ENCODE measurements at regions not wholly inside any gene's neighbourhood (a gene's known extent, or its start where the extent isn't known, plus 50 kb on each side); places are given as distances from the start of the nearest gene placed in this dataset.
"Not testable (repeated sequence)": the region's sequence is repeated elsewhere in the genome, so short reads cannot be mapped to it uniquely, and the experiment has no call there.

DNA sequence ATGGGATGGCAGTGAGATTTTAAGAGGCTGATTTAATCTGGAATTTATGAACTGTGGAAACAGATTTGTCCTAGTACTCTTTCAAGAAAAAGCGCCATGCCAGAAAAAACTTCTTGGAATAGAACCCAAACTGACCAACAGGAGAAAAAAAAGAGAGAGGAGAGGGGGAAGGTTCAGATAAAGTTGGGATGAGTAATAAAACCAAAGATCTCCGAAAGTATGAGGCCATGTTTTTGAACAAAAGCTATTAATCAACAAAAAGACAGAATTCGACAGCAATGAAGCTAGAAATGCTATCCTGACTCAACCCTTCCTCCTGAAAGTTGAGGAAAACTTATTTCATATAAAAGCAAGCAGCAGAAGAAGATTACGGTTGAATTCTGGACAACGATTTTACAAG is 135.5 kb downstream of the CEMIP2 start:
- no peak for DNase-seq (ENCODE audit: extremely low read depth in 1 of 2, low read depth in 1 of 2)

GRCh38 chr9:71630377-71630995 is 137.8 kb downstream of the CEMIP2 start:
- no peak for DNase-seq (ENCODE audit: extremely low read depth in 1 of 2, low read depth in 1 of 2)

GRCh38 chr9:71629578-71630215 is 138.6 kb downstream of the CEMIP2 start:
- DNase-seq (ENCODE audit: extremely low read depth in 1 of 2, low read depth in 1 of 2), result no peak

- DNase-seq (ENCODE audit: extremely low read depth in 1 of 2, low read depth in 1 of 2), result no peak
These were observed 140.1 kb downstream of the CEMIP2 start for GRCh38 chr9:71628247-71628646.

DNA sequence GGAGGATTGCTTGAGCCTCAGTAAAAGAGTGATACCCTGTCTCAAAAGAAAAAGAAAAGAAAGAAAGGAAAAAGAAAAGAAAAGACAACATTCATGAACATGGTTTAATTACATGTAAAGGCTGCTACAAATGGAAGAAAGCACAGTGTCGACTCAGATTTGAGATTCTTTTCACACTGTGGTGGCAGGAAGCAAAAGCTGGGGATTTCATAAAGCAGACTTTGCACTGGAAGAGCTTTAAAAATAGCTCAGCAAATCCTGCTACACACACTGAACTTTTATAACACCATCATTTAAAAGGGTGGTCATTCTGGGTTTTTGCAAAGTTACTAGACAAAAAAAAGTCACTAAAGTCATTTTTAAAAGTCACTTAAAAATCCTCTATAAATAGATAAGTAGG is 140.8 kb downstream of the CEMIP2 start:
- no peak for DNase-seq (ENCODE audit: extremely low read depth in 1 of 2, low read depth in 1 of 2)

- DNase-seq (ENCODE audit: extremely low read depth in 1 of 2, low read depth in 1 of 2), result no peak
These were observed 141.9 kb downstream of the CEMIP2 start for GRCh38 chr9:71626395-71626794.

GRCh38 chr9:71624728-71625127 is 143.6 kb downstream of the CEMIP2 start:
- no peak for DNase-seq (ENCODE audit: extremely low read depth in 1 of 2, low read depth in 1 of 2)

DNA sequence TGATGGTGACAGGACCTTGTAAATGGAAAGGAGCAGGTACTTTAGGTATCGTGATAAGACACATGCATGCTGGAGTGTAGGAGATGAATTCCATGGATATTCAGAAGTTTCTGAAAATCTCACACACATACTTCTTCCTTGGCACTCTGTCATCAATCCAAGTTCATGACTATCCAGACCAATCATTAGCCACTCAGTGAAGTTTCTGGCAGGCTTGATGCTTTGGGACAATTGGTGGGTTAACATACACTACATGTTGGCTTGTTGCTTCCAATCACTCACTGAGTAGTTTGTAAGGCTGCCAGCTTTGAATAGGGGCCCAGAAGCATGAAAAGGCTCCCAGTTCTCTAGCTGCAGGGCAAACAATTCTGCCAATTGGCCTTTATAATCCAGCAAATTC is 147.6 kb downstream of the CEMIP2 start:
- no peak for DNase-seq (ENCODE audit: extremely low read depth in 1 of 2, low read depth in 1 of 2)

GRCh38 chr9:71620331-71620730 is 148.0 kb downstream of the CEMIP2 start:
- no peak for DNase-seq (ENCODE audit: extremely low read depth in 1 of 2, low read depth in 1 of 2)

- DNase-seq (ENCODE audit: extremely low read depth in 1 of 2, low read depth in 1 of 2), result no peak
These were observed 148.4 kb downstream of the CEMIP2 start for GRCh38 chr9:71619926-71620325.

DNA sequence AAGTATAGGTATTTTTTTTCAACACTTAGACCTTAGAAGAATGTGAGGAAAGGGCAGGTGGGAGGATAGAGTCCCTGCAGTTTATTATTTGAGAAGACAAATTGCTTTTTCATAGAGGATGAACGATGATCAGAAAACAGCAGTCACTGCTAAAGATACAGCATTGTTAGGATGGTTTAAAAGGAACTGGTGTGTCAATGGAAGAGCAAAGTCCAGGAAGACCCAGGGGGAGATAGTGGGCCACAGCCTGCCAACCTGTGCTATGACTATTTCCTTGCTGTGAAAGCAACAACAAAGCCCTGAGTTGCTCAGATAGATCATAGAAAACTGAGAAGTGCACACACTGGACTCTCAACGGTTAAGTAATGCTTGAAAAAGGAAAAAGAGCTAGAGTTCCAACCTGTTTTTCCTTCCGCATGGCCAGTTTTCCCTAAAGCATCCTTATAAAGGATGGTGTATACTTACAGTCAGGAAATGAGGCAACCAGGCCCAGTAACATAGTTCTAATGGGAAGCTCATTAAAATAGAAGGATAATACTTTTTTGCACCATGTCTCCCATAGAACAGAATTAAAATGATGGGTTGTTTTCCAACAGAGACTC is 153.8 kb downstream of the CEMIP2 start:
- DNase-seq (ENCODE audit: extremely low read depth in 1 of 2, low read depth in 1 of 2), result no peak

- no peak for DNase-seq (ENCODE audit: extremely low read depth in 1 of 2, low read depth in 1 of 2)
These were observed 155.4 kb downstream of the CEMIP2 start for GRCh38 chr9:71612889-71613288.

GRCh38 chr9:71609448-71609830 is 158.9 kb downstream of the CEMIP2 start:
- DNase-seq (ENCODE audit: extremely low read depth in 1 of 2, low read depth in 1 of 2), result no peak

DNA sequence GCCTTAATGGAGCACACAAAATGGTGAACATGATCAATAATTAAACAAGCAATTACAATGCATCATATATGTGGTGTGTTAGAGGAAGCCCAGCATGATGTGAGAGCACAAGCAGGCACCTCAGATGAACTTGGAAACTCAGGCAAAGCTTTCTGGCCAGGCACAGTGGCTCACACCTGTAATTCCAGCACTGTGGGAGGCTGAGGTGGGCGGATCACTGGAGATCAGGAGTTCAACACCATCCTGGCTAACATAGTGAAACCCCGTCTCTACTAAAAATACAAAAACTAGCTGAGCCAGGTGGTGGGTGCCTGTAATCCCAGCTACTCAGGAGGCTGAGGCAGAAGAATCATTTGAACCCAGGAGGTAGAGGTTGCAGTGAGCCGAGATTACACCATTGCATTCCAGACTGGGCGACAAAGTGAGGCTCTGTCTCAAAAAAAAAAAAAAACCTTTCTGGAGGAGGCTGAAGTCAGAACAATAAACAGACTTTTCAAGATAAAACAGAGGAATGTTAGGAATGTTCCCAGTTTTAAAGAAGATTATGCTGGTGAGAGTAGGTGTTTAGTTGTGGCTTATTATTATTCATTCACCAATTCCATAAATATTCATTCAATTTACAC is 159.4 kb downstream of the CEMIP2 start:
- DNase-seq (ENCODE audit: extremely low read depth in 1 of 2, low read depth in 1 of 2), result no peak

DNA sequence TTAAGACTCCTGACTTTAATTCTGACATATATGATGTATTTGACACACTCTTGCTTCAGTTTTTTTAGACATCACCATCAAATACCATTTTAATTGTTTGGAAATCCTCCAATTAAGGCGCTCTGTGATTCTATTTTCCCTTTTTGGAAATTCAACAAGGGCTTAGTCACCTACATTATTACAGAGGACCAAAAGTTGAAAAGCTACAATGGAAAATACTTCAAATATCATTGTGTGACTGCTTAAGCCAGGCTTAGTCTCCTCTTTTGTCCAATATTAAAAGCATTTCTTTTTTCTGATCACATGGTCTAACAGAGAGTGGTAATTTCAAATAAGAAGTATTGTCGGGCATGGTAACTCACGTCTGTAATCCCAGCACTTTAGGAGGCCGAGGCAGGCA is 160.3 kb downstream of the CEMIP2 start:
- no peak for DNase-seq (ENCODE audit: extremely low read depth in 1 of 2, low read depth in 1 of 2)

- no peak for DNase-seq (ENCODE audit: extremely low read depth in 1 of 2, low read depth in 1 of 2)
These were observed 160.8 kb downstream of the CEMIP2 start for GRCh38 chr9:71607461-71607881.

DNA sequence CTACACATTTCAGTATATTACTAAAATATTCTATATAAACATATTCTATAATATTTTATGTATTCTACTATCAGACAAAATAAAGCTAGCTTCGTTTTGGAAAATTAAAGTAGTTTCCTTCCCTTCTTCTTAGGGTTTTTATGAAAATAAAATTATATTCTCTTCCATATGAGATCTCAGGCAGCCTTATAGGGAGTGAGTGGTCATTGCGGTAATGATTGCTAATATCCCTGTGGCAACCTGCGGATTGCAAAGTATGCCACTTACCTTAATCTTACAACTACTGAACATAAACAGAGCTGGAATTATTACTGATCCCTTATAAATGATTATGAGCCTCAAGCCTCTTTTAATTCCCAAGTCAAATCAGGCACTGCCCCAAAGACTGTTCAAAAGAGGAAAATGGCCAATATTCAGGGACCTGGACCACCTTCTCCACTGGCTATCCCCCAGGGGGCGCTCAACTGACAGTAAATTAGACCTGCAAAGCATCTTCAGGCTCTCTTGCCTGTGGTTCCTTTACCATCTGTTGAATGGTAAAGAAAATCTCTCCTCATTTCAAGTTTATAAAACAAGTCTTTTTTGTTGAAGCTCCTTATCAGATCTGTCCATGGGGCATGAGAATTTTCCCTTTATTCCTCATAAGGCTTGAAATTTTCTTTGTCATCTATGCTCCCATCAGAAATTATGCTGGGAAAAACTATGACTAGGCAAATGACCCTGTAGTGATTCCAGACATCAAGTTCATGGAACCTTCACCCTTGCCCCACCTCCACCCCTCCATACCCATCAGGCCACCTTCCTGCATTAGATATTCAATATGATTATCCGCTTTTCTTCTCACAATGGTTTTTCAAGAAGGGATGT is 163.9 kb downstream of the CEMIP2 start:
- peak; percentile 49 to 68 for DNase-seq (ENCODE audit: extremely low read depth in 1 of 2, low read depth in 1 of 2)

DNA sequence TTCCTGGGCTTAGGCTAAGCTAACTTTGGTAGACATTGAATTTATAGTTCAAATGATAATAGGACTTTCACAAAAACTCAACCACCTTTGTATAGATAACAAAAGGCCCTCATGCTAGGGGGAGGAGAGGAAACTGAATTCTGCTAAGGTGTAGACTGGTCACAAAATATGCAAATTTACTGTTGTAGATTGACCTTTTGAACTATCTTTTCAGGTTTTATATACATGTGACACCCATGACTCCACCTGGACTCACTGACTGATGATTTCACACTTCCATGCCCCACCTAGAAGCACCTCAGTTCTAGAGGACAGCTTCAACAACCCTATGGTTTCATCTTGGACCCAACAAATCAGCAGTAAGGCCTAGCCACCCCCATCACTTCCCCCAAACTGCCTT is 165.7 kb downstream of the CEMIP2 start:
- no peak for DNase-seq (ENCODE audit: extremely low read depth in 1 of 2, low read depth in 1 of 2)

- DNase-seq (ENCODE audit: extremely low read depth in 1 of 2, low read depth in 1 of 2), result not testable (repeated sequence)
These were observed 172.6 kb downstream of the CEMIP2 start for GRCh38 chr9:71595762-71596161.

GRCh38 chr9:71594541-71594940 is 173.8 kb downstream of the CEMIP2 start:
- no peak for DNase-seq (ENCODE audit: extremely low read depth in 1 of 2, low read depth in 1 of 2)

DNA sequence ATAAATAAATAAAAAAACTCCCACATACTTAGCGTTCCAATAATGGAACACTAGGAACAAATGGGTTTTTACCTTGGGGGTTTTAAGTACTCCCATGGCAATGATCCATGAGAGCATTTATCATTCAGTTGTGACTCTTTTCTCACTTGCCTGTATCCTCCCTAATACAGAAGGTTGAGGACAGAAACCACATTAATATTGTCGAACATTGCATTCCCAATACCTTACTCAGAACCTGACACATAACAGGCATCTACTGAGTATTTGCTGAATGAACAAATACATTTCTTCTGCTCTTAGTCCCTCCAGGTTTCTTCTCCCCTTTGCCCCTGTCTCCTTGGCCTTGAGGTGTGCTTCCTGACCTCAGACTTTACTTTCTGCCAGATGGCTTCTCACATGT is 175.9 kb downstream of the CEMIP2 start:
- no peak for DNase-seq (ENCODE audit: extremely low read depth in 1 of 2, low read depth in 1 of 2)
